KOPT-K1 (cell line): ENCODE measurements at regions not wholly inside any gene's neighbourhood (a gene's known extent, or its start where the extent isn't known, plus 50 kb on each side); places are given as distances from the start of the nearest gene placed in this dataset.
"Not testable (repeated sequence)": the region's sequence is repeated elsewhere in the genome, so short reads cannot be mapped to it uniquely, and the experiment has no call there.

Source experiments
- H3K27ac ChIP-seq: fragments of 200-600 bp; sonication (generic); 2 replicates; pipeline ENCODE4 v1.5.1; 2016; ENCODE audit warnings: antibody characterized with exemption, mild to moderate bottlenecking, low read depth, low read length; ENCODE audit not compliant: poor library complexity, severe bottlenecking
- H3K36me3 ChIP-seq: fragments of 200-600 bp; sonication (generic); 2 replicates; pipeline ENCODE4 v1.5.1; 2017; ENCODE audit warnings: antibody characterized with exemption, mild to moderate bottlenecking, low read length, moderate library complexity; ENCODE audit not compliant: insufficient read depth
- H3K9me3 ChIP-seq: fragments of 200-600 bp; sonication (generic); 2 replicates; pipeline ENCODE4 v1.5.1; 2017; ENCODE audit warnings: antibody characterized with exemption, low read length, mild to moderate bottlenecking; ENCODE audit not compliant: insufficient read depth, poor library complexity, severe bottlenecking

DNA sequence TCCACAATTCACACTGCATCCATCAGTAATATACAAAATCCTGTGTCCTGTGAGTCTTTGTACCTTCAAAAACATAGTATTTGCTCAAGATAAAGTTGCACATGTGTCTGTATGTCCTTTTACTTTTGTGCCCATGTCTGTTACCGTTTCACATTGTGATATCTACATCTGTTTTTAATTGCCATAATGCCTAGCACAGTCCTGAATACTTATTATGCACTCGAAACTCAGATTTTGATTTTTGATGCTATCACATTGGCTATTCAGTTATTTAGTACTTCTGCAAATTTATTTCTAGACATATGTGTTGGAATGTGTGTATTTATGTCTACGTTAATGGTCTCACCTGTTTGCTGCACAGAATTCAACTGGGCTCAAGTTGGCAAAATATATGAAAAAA lies 452.8 kb upstream of the ZEB2 start:
- H3K27ac ChIP-seq = no peak overlapping the region
- no peaks in the 10 kb centered on the region for H3K9me3 ChIP-seq
- H3K36me3 ChIP-seq = no peaks in the 10 kb centered on the region

DNA sequence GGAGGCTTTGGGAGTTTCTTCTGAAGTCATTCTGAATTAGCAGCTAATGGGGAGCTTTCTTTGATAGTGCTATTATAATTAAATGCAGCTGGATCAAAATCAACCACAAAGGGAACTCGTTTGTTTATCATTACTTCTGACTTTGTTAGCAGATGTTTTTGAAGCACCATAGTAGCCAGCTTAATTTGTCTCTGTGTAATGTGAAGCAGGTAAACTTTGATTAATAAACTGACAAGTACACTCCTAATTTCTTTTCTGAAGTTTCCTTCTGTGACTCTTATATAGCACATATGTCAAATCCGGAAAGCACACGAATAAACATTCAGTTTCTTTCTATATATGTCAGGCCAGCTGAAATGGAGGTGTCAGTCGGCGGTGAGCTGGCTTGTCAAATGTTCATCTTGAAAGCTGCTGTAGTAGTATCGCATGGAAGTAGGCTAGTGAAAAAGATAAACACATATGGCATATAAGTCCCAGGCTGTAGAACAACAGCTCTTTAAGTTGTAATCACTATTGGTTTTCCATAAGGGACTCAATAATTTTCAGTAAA lies 451.9 kb upstream of the ZEB2 start:
- Histone ChIP-seq H3K36me3 (no peaks in the 10 kb centered on the region), H3K27ac (no peak overlapping the region)

GRCh38 chr2:144970410-144970809 lies 450.5 kb upstream of the ZEB2 start:
- not testable (repeated sequence) for H3K27ac ChIP-seq, H3K9me3 ChIP-seq, H3K36me3 ChIP-seq

More for the DNA sequence above, 451.9 kb upstream of the ZEB2 start:
- H3K9me3 ChIP-seq = no peaks in the 10 kb centered on the region

GRCh38 chr2:144969564-144969963 lies 449.6 kb upstream of the ZEB2 start:
- H3K36me3 ChIP-seq, H3K27ac ChIP-seq, H3K9me3 ChIP-seq: not testable (repeated sequence)

DNA sequence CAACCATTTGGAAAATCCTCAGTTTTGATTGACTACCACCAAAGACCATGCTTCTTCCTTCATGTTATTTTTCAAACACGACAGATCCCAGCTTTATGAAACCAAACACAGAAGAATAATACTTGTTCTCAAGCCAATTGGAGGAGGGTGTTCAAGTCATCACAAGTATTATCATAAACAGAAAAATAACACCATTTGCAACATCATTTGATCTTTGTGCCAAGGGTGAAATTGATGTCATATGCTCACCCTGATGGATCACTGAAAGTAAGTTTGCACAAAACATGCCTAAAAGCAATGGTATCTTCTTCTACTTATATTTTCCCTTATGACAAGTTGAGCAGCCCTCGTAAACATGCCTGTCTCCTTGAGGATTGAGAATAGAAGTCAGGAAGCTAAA lies 448.0 kb upstream of the ZEB2 start:
- Histone ChIP-seq H3K36me3 (no peaks in the 10 kb centered on the region), H3K9me3 (no peaks in the 10 kb centered on the region), H3K27ac (no peak overlapping the region)

- H3K9me3 ChIP-seq = no peaks in the 10 kb centered on the region
- H3K27ac ChIP-seq = no peak overlapping the region
- no peaks in the 10 kb centered on the region for H3K36me3 ChIP-seq
Observed at GRCh38 chr2:144965172-144965571, 445.3 kb upstream of the ZEB2 start.

- H3K27ac ChIP-seq = no peak overlapping the region
- H3K36me3 ChIP-seq = no peaks in the 10 kb centered on the region
- H3K9me3 ChIP-seq = no peaks in the 10 kb centered on the region
Observed at GRCh38 chr2:144963031-144963430, 443.1 kb upstream of the ZEB2 start.

DNA sequence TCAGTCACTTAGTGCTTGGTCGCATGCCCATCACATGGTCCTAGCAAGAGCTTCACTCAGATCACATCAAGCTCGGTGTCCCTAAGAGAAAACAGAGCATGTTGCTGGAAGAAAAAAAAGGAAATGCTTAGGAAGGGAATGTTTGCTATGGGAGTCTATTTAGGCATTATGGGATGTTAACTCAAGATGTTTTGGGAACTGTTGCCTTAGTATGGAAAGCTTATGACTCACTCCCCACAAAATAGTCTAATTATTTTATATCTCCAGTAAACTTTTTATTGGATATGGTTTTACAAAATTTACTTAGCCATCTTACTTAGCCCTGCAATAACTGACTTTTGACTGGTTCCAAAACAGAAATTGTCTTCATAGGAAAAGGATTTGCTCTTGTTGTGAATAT lies 439.5 kb upstream of the ZEB2 start:
- Histone ChIP-seq H3K9me3 (no peaks in the 10 kb centered on the region), H3K36me3 (no peaks in the 10 kb centered on the region), H3K27ac (no peak overlapping the region)

GRCh38 chr2:144950899-144951560 lies 431.1 kb upstream of the ZEB2 start:
- Histone ChIP-seq H3K36me3 (no peaks in the 10 kb centered on the region), H3K27ac (no peak overlapping the region), H3K9me3 (no peaks in the 10 kb centered on the region)

DNA sequence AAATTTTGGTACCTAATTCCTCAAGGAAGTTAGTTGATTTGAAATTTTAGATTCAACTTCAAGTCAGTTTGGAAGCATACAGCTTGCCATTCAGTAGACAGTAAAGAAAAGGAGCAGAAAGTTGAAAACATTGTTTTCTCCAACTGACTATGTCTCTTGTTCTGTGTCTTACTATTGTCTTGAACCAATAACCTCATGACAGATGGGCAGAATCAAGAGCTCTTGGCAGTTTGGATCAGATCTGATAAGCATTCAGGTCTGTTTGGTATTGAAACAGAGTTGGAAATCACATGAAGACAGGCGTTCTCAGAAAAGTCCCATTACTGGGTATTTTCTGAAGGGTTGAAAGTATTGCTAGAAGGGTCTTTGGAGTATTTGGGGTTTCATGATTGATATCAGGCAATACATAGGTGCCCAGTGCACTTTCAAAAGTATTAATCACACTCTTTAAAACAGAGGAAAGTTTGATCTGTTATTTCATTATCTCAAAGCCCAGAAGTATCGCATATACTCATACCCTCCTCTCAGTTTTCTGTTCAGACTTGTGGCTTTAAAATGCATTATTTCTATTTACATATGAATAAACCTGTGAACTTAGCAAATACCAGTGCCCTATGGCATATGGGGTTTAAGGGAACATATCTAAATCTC lies 428.4 kb upstream of the ZEB2 start:
- no peaks in the 10 kb centered on the region for H3K9me3 ChIP-seq
- H3K36me3 ChIP-seq = no peaks in the 10 kb centered on the region
- H3K27ac ChIP-seq = no peak overlapping the region

GRCh38 chr2:144947709-144948037 lies 427.8 kb upstream of the ZEB2 start:
- Histone ChIP-seq H3K36me3 (no peaks in the 10 kb centered on the region), H3K9me3 (no peaks in the 10 kb centered on the region), H3K27ac (no peak overlapping the region)

DNA sequence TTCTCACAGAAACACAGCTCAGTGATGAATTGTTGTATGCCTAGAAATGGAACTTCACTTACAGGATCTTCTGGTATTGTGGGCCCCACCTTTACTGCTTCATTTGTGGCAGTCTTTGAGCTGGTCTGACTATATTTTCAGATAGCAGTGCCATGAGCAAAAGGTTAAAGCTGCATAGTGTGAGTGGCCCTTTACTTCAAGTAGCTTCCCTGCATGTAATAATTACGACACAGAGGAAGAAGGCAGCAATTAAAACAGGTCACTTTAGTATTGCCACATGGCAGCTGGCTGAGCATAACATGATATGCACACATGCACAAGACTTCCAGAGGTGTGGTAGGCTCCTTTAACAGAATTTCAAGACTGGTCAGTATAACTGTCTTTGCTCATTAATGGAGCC lies 426.3 kb upstream of the ZEB2 start:
- H3K9me3 ChIP-seq = no peaks in the 10 kb centered on the region

DNA sequence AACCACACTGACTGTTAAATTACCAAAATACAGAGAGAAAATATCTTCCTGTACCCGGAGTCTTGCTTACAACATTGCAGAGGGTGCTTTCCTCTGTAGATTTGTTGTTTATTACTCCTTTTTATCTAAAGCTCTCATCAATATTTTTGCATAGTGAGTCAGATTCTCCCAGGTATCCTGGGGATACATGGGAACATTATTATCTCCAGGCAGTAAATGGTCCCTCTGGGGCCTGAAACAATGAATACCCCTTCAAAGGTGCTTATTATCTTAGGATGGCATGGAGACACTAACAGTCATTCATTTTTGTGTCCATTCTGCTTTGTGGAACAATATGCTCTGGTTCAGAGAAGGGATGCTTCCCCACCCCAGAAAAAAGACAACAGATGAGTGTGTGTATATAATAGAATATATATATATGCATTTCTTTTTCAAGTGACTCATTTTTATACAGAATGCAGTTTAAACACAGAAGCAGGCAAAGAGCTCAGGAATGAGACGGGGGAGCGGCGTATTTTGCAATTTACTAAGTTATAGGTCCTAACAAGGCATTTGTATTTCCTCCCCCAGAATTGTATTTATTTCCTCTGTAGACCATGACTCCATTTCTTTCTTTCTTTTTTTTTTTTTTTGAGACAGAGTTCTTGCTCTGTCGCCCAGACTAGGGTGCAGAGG lies 424.8 kb upstream of the ZEB2 start:
- no peaks in the 10 kb centered on the region for H3K36me3 ChIP-seq
- no peak overlapping the region for H3K27ac ChIP-seq

More for the DNA sequence above, 426.3 kb upstream of the ZEB2 start:
- no peaks in the 10 kb centered on the region for H3K36me3 ChIP-seq
- no peak overlapping the region for H3K27ac ChIP-seq

DNA sequence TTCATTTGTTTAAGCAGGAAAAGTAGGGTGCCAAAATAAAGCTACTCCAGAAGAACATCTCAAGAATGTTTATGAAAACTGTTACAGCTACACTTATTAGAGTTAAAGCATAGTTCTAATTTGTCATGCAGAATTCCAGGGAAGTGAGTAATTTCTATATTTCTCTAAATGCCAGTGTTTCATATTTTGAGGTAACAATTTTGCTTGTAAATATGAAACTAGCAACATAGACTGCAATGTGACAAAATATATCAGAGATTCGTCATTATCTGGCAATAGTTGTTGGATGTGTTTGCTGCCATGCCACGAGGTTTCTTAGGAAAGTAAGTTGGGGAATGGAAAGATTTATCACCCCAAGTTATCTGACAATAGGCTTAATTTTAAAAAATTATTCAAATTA lies 424.1 kb upstream of the ZEB2 start:
- Histone ChIP-seq H3K36me3 (no peaks in the 10 kb centered on the region), H3K27ac (no peak overlapping the region), H3K9me3 (no peaks in the 10 kb centered on the region)

More for the DNA sequence above, 424.8 kb upstream of the ZEB2 start:
- no peaks in the 10 kb centered on the region for H3K9me3 ChIP-seq

DNA sequence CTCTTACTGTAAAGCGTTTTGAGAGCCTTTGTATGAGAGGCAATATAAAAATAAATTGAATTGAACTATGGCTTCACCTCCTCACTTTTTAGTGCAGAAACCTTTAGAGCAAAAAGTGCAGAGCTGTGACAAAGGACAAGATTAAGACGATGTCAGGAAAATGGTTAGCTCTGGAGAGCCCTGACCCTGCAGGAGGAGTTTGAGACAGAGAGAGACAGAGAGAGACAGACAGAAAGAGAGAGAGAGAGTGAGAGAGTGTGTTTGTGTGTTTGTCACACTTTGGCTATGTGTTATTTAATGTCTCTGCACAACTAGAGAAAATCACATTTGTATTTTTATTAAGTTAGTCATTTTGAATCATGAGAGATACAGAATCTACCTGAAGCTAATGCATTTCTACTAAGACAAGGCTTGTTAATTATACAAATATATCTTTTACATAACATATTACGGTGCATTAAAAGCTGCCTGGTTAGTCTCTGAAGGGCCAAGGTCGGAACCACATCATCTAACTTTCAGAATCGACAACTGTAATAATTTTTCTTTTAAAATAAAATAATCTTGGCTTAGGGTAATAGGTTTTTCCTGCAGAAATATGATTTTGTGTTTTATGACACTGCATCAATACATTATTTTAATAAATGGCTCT lies 423.5 kb upstream of the ZEB2 start:
- Histone ChIP-seq H3K36me3 (no peaks in the 10 kb centered on the region), H3K27ac (no peak overlapping the region), H3K9me3 (no peaks in the 10 kb centered on the region)
